Panc1 (cell line): ENCODE measurements at regions not wholly inside any gene's neighbourhood (a gene's known extent, or its start where the extent isn't known, plus 50 kb on each side); places are given as distances from the start of the nearest gene placed in this dataset.

Experiments used
- ATAC-seq: fragments of 200-7000 bp; cut with Tn5 transposase; 2 replicates; pipeline ENCODE4 v1.9.1; 2020; ENCODE audit warnings: mild to moderate bottlenecking, moderate library complexity
- BruUV-seq: library from RNA; stranded (reverse); fragments of 400-500 nt; replicated peaks from 2 replicates; lab custom pipeline; 2021; lab: Mats Ljungman, UMichigan
- CTCF ChIA-PET: fragments of 300-600 bp; sonication (Branson Sonifier 250); formaldehyde crosslinking; loops from one replicate; lab custom pipeline; 2022; ENCODE audit warnings: antibody characterized with exemption; lab: Charles Lee
- POLR2A ChIA-PET: fragments of 300-600 bp; sonication (Branson Sonifier 250); formaldehyde crosslinking; loops from one replicate; lab custom pipeline; 2022; ENCODE audit warnings: antibody characterized with exemption; lab: Charles Lee
- DNase-seq: peaks from one replicate; pipeline ENCODE4 v3.0.0-alpha.2; 2010; ENCODE audit warnings: low read depth, low spot score
- H3K27ac ChIP-seq: 2 replicates; pipeline ENCODE4 v1.5.1; 2011; ENCODE audit warnings: mild to moderate bottlenecking, low read length, inconsistent platforms
- H3K27me3 ChIP-seq: fragments of 200-500 bp; sonication (Bioruptor generic); 2 replicates; pipeline ENCODE4 v1.6.0; 2014; ENCODE audit warnings: low read length, inconsistent platforms; ENCODE audit not compliant: control insufficient read depth, insufficient read depth
- H3K36me3 ChIP-seq: fragments of 200-500 bp; sonication (Bioruptor generic); 2 replicates; pipeline ENCODE4 v1.5.1; 2014; ENCODE audit warnings: inconsistent platforms, mild to moderate bottlenecking, low read length, moderate library complexity; ENCODE audit not compliant: control insufficient read depth, insufficient read depth
- H3K4me1 ChIP-seq: 2 replicates; pipeline ENCODE4 v1.5.1; 2011; ENCODE audit warnings: inconsistent platforms, mild to moderate bottlenecking, low read length, moderate library complexity; ENCODE audit not compliant: control insufficient read depth, insufficient read depth
- H3K4me3 ChIP-seq, 2 experiments: 2 replicates each; pipeline ENCODE4 v1.5.1; 2011 to 2012; ENCODE audit warnings: low read depth in 2 of 2, low read length in 2 of 2, mild to moderate bottlenecking in 2 of 2, inconsistent platforms in 1 of 2, moderate library complexity in 1 of 2
- H3K9me3 ChIP-seq: fragments of 200-500 bp; sonication (Bioruptor generic); 2 replicates; pipeline ENCODE4 v1.5.1; 2014; ENCODE audit warnings: low read depth, mild to moderate bottlenecking, inconsistent platforms, low read length, moderate library complexity; ENCODE audit not compliant: control insufficient read depth, insufficient read depth
- CTCF ChIP-seq: fragments of 450-650 bp; IDR thresholded peaks from 2 replicates; pipeline ENCODE4 v1.5.1; 2017; ENCODE audit warnings: mild to moderate bottlenecking
- POLR2AphosphoS5 ChIP-seq: IDR thresholded peaks from 2 replicates; pipeline ENCODE4 v1.6.1; 2012; ENCODE audit warnings: mild to moderate bottlenecking, low read depth, low read length, moderate library complexity
- REST ChIP-seq, 2 experiments: IDR thresholded peaks; 2 replicates each; pipeline ENCODE4 v1.6.1; 2011 to 2012; ENCODE audit warnings: low read depth in 2 of 2, control low read depth in 1 of 2, low read length in 1 of 2, mild to moderate bottlenecking in 1 of 2, moderate library complexity in 1 of 2; ENCODE audit not compliant: insufficient read depth in 1 of 2
- SIN3A ChIP-seq: IDR thresholded peaks from 2 replicates; pipeline ENCODE4 v1.6.1; 2012; ENCODE audit warnings: low read depth, mild to moderate bottlenecking, low read length, moderate library complexity, borderline replicate concordance; ENCODE audit not compliant: insufficient read depth
- TCF7L2 ChIP-seq: IDR thresholded peaks from 2 replicates; pipeline ENCODE4 v1.6.1; 2011; ENCODE audit warnings: mild to moderate bottlenecking, low read depth, low read length, inconsistent platforms
- in situ Hi-C: cut with HindIII; loops from 2 replicates; pipeline ENCODE4 v1.10.0; 2016; ENCODE audit warnings: low sequenced_read_pairs, low pct_unique_long_range_greater_than_20kb
- intact Hi-C: fragments of 100-400 bp; cut with micrococcal nuclease; formaldehyde crosslinking; loops from one replicate; pipeline ENCODE4 v1.10.0; 2022; ENCODE audit not compliant: unreplicated experiment

- in situ Hi-C loops, result no loop called here
- H3K4me3 ChIP-seq, result no peak overlapping the region
- DNase-seq, result no peak
- H3K9me3 ChIP-seq, result no peaks in the 10 kb centered on the region
- TF ChIP-seq TCF7L2, result no peak
- no peak for TF ChIP-seq CTCF
- TF ChIP-seq POLR2AphosphoS5, result no peak
- no peak for TF ChIP-seq REST (IDR thresholded peaks at IDR 0.05; ENCODE audit: insufficient read depth in 1 of 2, low read depth in 2 of 2, low read length in 1 of 2)
- TF ChIP-seq SIN3A, result no peak
- CTCF ChIA-PET, result no interaction called here
- H3K27me3 ChIP-seq, result peaks cover 2% of the 10 kb centered on the region; the same call in 1 of the 2 replicates
- no TSS peak for BruUV-seq
- ATAC-seq, result no peak
- intact Hi-C loops, result no loop called here
- no peak overlapping the region for H3K27ac ChIP-seq
- H3K4me1 ChIP-seq, result no peaks in the 10 kb centered on the region
- POLR2A ChIA-PET, result no interaction called here
- H3K36me3 ChIP-seq, result no peaks in the 10 kb centered on the region
Observed at GRCh38 chr10:84798312-84798711, 469.9 kb downstream of the CCSER2 start.

DNA sequence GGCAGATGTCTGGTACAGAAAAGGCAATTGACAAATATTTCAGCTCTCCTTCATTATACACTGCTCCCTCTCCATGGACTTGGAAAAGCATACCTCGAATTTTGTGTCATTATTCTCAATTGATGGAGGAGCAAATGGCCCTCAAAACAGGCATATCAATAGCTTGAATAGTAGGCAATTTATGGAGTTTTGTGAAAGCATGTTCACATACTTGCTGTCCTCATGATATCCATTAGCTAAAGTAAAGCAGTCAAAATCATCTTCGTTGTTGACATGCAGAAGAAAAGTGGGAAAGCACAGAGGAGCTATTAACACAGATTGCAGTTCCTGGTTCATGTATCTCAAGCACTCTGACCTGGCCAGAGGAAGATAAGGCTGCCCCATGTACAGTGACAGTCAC, 472.8 kb downstream of the CCSER2 start:
- in situ Hi-C loops (no loop called here), intact Hi-C loops (no loop called here)
- BruUV-seq, result no TSS peak
- Histone ChIP-seq H3K36me3 (no peaks in the 10 kb centered on the region), H3K4me3 (no peak overlapping the region), H3K4me1 (no peaks in the 10 kb centered on the region), H3K27ac (no peak overlapping the region), H3K27me3 (peaks cover 2% of the 10 kb centered on the region; the same call in 1 of the 2 replicates), H3K9me3 (no peaks in the 10 kb centered on the region)
- DNase-seq, result no peak
- no peak for ATAC-seq
- POLR2A ChIA-PET, result no interaction called here
- TF ChIP-seq SIN3A (no peak), TCF7L2 (no peak), CTCF (no peak), REST (IDR thresholded peaks at IDR 0.05; ENCODE audit: insufficient read depth in 1 of 2, low read depth in 2 of 2, low read length in 1 of 2) (no peak), POLR2AphosphoS5 (no peak)
- CTCF ChIA-PET, result no interaction called here
